WERI-Rb-1 (cell line): ENCODE measurements at regions not wholly inside any gene's neighbourhood (a gene's known extent, or its start where the extent isn't known, plus 50 kb on each side); places are given as distances from the start of the nearest gene placed in this dataset.

Source experiments
- DNase-seq: peaks from one replicate; pipeline ENCODE4 v3.0.0-alpha.2; 2020
- H3K27ac ChIP-seq: fragments of 250-450 bp; sonication (Bioruptor Pico); 2 replicates; pipeline ENCODE4 v1.5.1; 2020; ENCODE audit warnings: mild to moderate bottlenecking, moderate library complexity
- H3K27me3 ChIP-seq: fragments of 250-450 bp; sonication (Bioruptor Pico); 2 replicates; pipeline ENCODE4 v1.5.1; 2021; ENCODE audit warnings: mild to moderate bottlenecking, low read depth, moderate library complexity; ENCODE audit not compliant: insufficient read depth, severe bottlenecking
- H3K36me3 ChIP-seq: fragments of 250-450 bp; sonication (Bioruptor Pico); 2 replicates; pipeline ENCODE4 v1.5.1; 2020; ENCODE audit warnings: mild to moderate bottlenecking, moderate library complexity
- H3K4me3 ChIP-seq: 2 replicates; pipeline ENCODE4 v1.5.1; 2011; ENCODE audit warnings: low read depth, mild to moderate bottlenecking, control low read depth, low read length
- H3K9me3 ChIP-seq: fragments of 250-450 bp; sonication (Bioruptor Pico); 2 replicates; pipeline ENCODE4 v1.5.1; 2021; ENCODE audit warnings: mild to moderate bottlenecking, moderate library complexity; ENCODE audit not compliant: severe bottlenecking
- TF ChIP-seq, protein P1 (sequence below): IDR thresholded peaks from 2 replicates; pipeline ENCODE4 v1.5.1; 2011; ENCODE audit warnings: low read depth, mild to moderate bottlenecking, control low read depth, inconsistent platforms, low read length

DNA sequence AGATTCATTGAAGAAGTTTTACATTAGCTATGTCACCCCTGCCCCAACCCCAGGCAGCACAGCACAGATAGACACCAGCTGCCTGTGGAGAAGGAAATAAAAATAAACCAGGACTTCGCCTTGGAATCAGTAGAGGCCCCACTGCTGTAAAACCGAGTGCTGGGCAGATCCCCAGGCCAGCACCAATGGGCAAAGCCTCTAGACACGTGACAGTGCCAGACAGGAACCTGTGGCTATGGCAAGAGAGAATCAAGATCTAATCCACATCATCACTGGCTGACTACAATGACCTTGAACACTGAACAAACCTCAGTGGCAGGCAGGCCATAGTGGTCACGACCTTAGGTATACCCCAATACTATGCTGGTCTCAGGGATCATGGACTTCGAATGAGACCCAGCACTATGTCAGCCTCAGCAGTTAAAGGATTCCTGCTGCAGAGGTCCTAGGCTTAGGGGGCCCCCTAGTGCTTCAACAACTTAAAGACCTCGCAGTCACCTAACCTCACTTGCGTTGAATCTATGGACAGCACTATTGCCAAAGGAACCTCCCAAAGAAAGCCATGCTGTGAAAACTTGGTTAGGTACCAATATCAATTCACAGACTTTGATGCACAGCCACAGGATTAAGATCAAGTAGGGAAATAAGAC, 2118.6 kb upstream of the C9orf72 start:
- Histone ChIP-seq H3K4me3 (no peak overlapping the region), H3K27me3 (no peaks in the 10 kb centered on the region), H3K27ac (no peak overlapping the region), H3K9me3 (no peaks in the 10 kb centered on the region), H3K36me3 (no peaks in the 10 kb centered on the region)
- TF ChIP-seq, protein P1, sequence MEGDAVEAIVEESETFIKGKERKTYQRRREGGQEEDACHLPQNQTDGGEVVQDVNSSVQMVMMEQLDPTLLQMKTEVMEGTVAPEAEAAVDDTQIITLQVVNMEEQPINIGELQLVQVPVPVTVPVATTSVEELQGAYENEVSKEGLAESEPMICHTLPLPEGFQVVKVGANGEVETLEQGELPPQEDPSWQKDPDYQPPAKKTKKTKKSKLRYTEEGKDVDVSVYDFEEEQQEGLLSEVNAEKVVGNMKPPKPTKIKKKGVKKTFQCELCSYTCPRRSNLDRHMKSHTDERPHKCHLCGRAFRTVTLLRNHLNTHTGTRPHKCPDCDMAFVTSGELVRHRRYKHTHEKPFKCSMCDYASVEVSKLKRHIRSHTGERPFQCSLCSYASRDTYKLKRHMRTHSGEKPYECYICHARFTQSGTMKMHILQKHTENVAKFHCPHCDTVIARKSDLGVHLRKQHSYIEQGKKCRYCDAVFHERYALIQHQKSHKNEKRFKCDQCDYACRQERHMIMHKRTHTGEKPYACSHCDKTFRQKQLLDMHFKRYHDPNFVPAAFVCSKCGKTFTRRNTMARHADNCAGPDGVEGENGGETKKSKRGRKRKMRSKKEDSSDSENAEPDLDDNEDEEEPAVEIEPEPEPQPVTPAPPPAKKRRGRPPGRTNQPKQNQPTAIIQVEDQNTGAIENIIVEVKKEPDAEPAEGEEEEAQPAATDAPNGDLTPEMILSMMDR = peak; percentile 78
- DNase-seq = peak; percentile 75

DNA sequence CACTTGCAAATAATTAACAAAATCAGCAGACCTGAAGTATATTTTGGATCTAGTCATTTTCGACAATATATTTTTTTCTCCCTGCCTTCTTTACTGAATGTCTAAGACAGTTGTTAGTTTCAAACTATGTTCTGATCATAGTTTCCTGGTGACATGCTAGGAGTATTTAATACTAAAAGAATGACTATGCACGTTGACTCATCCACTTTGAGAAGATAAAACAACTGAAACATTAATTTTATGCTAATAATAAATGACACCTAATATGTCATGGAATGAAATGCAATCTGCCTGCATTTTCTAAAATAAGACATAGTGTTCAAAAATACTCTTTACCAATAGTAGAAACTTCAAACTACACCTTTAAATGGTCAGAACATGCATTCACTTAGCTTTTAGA, 2123.7 kb upstream of the C9orf72 start:
- H3K4me3 ChIP-seq = no peak overlapping the region
- no peaks in the 10 kb centered on the region for H3K36me3 ChIP-seq
- H3K27me3 ChIP-seq = no peaks in the 10 kb centered on the region
- DNase-seq = no peak
- TF ChIP-seq, protein P1 = no peak
- no peaks in the 10 kb centered on the region for H3K9me3 ChIP-seq
- no peak overlapping the region for H3K27ac ChIP-seq

DNA sequence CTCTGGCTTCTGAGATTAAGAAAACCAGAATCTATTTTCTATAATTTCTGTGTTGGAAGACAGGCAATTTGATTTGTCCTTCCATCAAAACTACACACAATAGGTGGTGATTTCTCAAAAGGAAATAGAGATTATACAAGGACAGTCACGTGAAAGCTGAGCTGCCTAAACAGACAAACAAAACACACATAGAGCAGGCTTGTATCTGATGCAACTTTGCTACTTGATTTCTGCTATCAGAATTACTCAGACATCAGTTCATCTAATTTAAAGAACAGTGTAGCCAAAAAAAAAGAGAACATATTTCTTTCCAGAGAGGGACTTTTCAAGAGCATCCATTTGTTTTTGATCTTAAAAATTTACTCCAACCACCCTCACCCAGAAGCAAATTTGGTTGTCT, 2128.3 kb upstream of the C9orf72 start:
- Histone ChIP-seq H3K4me3 (no peak overlapping the region), H3K27ac (no peak overlapping the region), H3K27me3 (no peaks in the 10 kb centered on the region), H3K9me3 (no peaks in the 10 kb centered on the region), H3K36me3 (no peaks in the 10 kb centered on the region)
- no peak for DNase-seq
- TF ChIP-seq, protein P1 = no peak

DNA sequence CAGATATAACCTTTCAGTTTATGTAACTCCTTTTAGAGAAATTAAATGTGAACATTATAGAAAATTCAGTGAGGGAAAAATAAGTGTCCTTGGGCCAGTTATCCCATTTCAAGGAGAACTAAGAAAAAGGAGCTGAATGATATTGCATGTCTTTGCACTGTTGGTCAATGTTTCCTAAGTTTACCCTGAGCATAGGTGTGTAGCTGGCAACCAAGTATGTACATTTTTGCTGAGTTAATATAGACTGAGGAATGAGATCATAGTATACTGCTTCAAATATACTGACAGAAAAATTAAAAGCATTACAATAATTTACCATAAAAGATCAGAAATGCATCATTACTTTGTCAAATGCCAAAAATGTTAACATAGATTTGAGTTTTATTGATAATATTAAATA, 2128.7 kb upstream of the C9orf72 start:
- Histone ChIP-seq H3K27me3 (no peaks in the 10 kb centered on the region), H3K4me3 (no peak overlapping the region), H3K9me3 (no peaks in the 10 kb centered on the region), H3K36me3 (no peaks in the 10 kb centered on the region), H3K27ac (no peak overlapping the region)
- TF ChIP-seq, protein P1 = no peak
- no peak for DNase-seq

DNA sequence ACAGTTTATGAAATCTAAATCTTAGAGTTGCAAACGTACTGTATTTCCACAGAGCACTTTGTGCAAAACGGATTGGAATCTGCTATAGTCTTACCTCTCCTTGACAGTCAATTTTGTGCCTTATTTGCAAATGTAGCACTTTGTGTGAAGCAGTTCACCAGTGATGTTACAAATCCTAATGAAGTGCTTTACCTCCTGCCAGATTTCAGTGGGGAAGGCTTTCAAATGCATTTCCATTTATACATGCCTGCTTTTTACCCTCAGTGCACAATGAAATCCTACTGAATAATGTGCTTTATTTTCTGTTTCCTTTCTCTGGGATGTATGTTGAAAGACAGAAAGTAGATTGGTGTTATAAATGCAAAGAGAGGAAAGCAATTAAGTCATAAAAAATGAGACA, 2141.6 kb upstream of the C9orf72 start:
- TF ChIP-seq, protein P1 = no peak

DNA sequence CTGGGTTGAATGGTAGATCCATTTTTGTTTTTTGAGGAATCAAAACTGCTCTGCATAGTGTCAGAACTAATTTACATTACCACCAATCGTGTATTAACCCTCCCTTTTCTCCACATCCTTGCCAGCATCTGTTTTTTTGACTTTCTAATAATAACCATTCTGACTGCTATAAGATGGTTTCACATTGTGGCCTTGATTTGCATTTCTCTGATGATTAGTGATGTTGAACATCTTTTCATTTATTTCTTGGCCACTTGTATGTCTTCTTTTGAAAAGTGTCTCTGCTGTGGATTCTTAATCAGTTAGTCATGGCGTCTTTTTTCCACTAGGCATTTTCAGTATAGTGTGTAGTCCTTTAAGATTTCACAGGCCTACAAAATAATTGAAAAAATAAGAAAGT, 2144.3 kb upstream of the C9orf72 start:
- Histone ChIP-seq H3K36me3 (no peaks in the 10 kb centered on the region), H3K27ac (no peak overlapping the region), H3K4me3 (no peak overlapping the region), H3K9me3 (no peaks in the 10 kb centered on the region), H3K27me3 (no peaks in the 10 kb centered on the region)
- no peak for DNase-seq
- TF ChIP-seq, protein P1 = no peak

More for the DNA sequence above, 2141.6 kb upstream of the C9orf72 start:
- Histone ChIP-seq H3K27me3 (no peaks in the 10 kb centered on the region), H3K36me3 (no peaks in the 10 kb centered on the region), H3K9me3 (no peaks in the 10 kb centered on the region), H3K4me3 (no peak overlapping the region), H3K27ac (no peak overlapping the region)
- no peak for DNase-seq
